Fibroblast of pulmonary artery (primary cell): ENCODE measurements at regions not wholly inside any gene's neighbourhood (a gene's known extent, or its start where the extent isn't known, plus 50 kb on each side); places are given as distances from the start of the nearest gene placed in this dataset.

Experiments used
- DNase-seq: peaks from one replicate; pipeline ENCODE4 v3.0.0-alpha.2; 2010; ENCODE audit warnings: low read depth
- H3K4me3 ChIP-seq: replicated peaks from 2 replicates; pipeline ENCODE4 v1.5.1; 2011; ENCODE audit warnings: low read depth, mild to moderate bottlenecking, control low read depth, low read length, moderate library complexity
- CTCF ChIP-seq: IDR thresholded peaks from 2 replicates; pipeline ENCODE4 v1.5.1; 2011; ENCODE audit warnings: mild to moderate bottlenecking, control low read depth, low read length, inconsistent platforms; ENCODE audit errors: missing control alignments

- DNase-seq: no peak
- no peak overlapping the region for H3K4me3 ChIP-seq
- TF ChIP-seq CTCF: no peak
Observed at GRCh38 chr4:164058776-164059445, 564.4 kb downstream of the TMA16 start.

GRCh38 chr4:164060456-164060855 is 566.0 kb downstream of the TMA16 start:
- TF ChIP-seq CTCF: no peak
- H3K4me3 ChIP-seq: no peak overlapping the region
- DNase-seq: no peak

GRCh38 chr4:164068392-164068791 is 573.9 kb downstream of the TMA16 start:
- DNase-seq: no peak
- no peak overlapping the region for H3K4me3 ChIP-seq
- TF ChIP-seq CTCF: no peak

- no peak for TF ChIP-seq CTCF
- H3K4me3 ChIP-seq: no peak overlapping the region
- DNase-seq: no peak
Observed at GRCh38 chr4:164070625-164071024, 576.1 kb downstream of the TMA16 start.

- H3K4me3 ChIP-seq: no peak overlapping the region
- TF ChIP-seq CTCF: no peak
- DNase-seq: no peak
Observed at GRCh38 chr4:164081371-164081770, 586.9 kb downstream of the TMA16 start.

GRCh38 chr4:164081801-164082200 is 587.3 kb downstream of the TMA16 start:
- TF ChIP-seq CTCF: no peak
- DNase-seq: no peak
- no peak overlapping the region for H3K4me3 ChIP-seq

GRCh38 chr4:164087733-164088132 is 593.2 kb downstream of the TMA16 start:
- no peak for DNase-seq
- H3K4me3 ChIP-seq: no peak overlapping the region
- TF ChIP-seq CTCF: no peak
